Stomach (tissue), 8 donors: ENCODE measurements at regions not wholly inside any gene's neighbourhood (a gene's known extent, or its start where the extent isn't known, plus 50 kb on each side); places are given as distances from the start of the nearest gene placed in this dataset.
A peak's percentile ranks its signal among the peaks of the same experiment; 100 is the strongest.

Source experiments
- DNase-seq, 2 donors: peaks; one replicate each; pipeline versions ENCODE4 v3.0.0 to v3.0.0-alpha.2; 2013 to 2019
- H3K27ac ChIP-seq, 5 donors: fragments of 200-600 bp in 4 of 5; sonication (generic) in 4 of 5; one replicate each; pipeline ENCODE4 v1.5.1; 2013 to 2019; ENCODE audit warnings: mild to moderate bottlenecking in 1 of 5, moderate library complexity in 1 of 5
- H3K27me3 ChIP-seq, 3 donors: fragments of 200-600 bp; sonication (generic); one replicate each; pipeline ENCODE4 v1.5.1; 2017 to 2019; ENCODE audit warnings: mixed run types in 1 of 3
- H3K36me3 ChIP-seq, 4 donors: fragments of 200-600 bp; sonication (generic); 1 replicate in 3 of 4; 2 replicates in 1 of 4; pipeline ENCODE4 v1.5.1; 2016 to 2019
- H3K4me1 ChIP-seq, 4 donors: fragments of 200-600 bp; sonication (generic); one replicate each; pipeline ENCODE4 v1.5.1; 2016 to 2019
- H3K4me3 ChIP-seq, 4 donors: fragments of 200-600 bp; sonication (generic) in 3 of 4; one replicate each; pipeline ENCODE4 v1.5.1; 2016 to 2019; ENCODE audit warnings: mild to moderate bottlenecking in 1 of 4
- H3K9me3 ChIP-seq, 4 donors: fragments of 200-600 bp; sonication (generic); one replicate each; pipeline ENCODE4 v1.5.1; 2016 to 2019
- CTCF ChIP-seq, 7 experiments: fragments of 450-650 bp in 4 of 7; fragments of 200-600 bp in 3 of 7; sonication (generic) in 3 of 7; IDR thresholded peaks; one replicate each; pipeline ENCODE4 v1.5.1; 2016 to 2019; ENCODE audit warnings: antibody characterized with exemption in 7 of 7, control low read depth in 2 of 7, mild to moderate bottlenecking in 1 of 7
- EP300 ChIP-seq: sonication (generic); formaldehyde crosslinking; IDR thresholded peaks from one replicate; pipeline ENCODE4 v1.6.1; 2017; ENCODE audit warnings: antibody characterized with exemption
- POLR2A ChIP-seq, 4 donors: fragments of 450-650 bp; IDR thresholded peaks; one replicate each; pipeline ENCODE4 v1.6.1; 2016; ENCODE audit warnings: antibody characterized with exemption in 4 of 4, control low read depth in 2 of 4, mild to moderate bottlenecking in 1 of 4, moderate library complexity in 1 of 4
- POLR2AphosphoS5 ChIP-seq, 3 donors: sonication (generic); formaldehyde crosslinking; IDR thresholded peaks; one replicate each; pipeline ENCODE4 v1.6.1; 2016; ENCODE audit warnings: antibody characterized with exemption in 3 of 3
- WGBS, 5 donors: extraction: QIAGEN DNeasy Blood & Tissue Kit in 3 of 5; methylation state at CpG; one replicate each; pipeline versions ENCODE4 v1.1.5 to v1.1.7; 2013 to 2018; 5-methylcytosine and 5-hydroxymethylcytosine counted together
- intact Hi-C: fragments of 100-400 bp; cut with DNase I; formaldehyde crosslinking; loops from one replicate; pipeline ENCODE4 v1.15.1; 2023; ENCODE audit warnings: low total_unique reads
- donor health status: healthy with polysubstance abuse.
- donor health status: Bipolar disorder and iron deficiency.
- donor health status: healthy.

GRCh38 chr6:44572346-44572745, 184.8 kb downstream of the CDC5L start:
- intact Hi-C loops: no loop called here
- Histone ChIP-seq H3K9me3 (no peaks in the 10 kb centered on the region), H3K27ac (no peak overlapping the region), H3K36me3 (no peaks in the 10 kb centered on the region), H3K4me1 (peaks cover 0 to 13% (median 6%) of the 10 kb centered on the region in 4 donors), H3K27me3 (no peaks in the 10 kb centered on the region), H3K4me3 (no peak overlapping the region)
- TF ChIP-seq EP300: no peak
- TF ChIP-seq POLR2AphosphoS5 (IDR thresholded peaks at IDR 0.05): no peak
- no peak for TF ChIP-seq POLR2A (IDR thresholded peaks at IDR 0.05)
- no peak for TF ChIP-seq CTCF (IDR thresholded peaks at IDR 0.05)
- DNase-seq: no peak

GRCh38 chr6:44575644-44576043, 188.1 kb downstream of the CDC5L start:
- Histone ChIP-seq H3K9me3 (no peaks in the 10 kb centered on the region), H3K4me3 (no peak overlapping the region), H3K4me1 (no peaks in the 10 kb centered on the region), H3K36me3 (no peaks in the 10 kb centered on the region), H3K27ac (no peak overlapping the region), H3K27me3 (peaks cover 0 to 3% (median 0%) of the 10 kb centered on the region in 3 donors)
- intact Hi-C loops: no loop called here
- no peak for DNase-seq
- TF ChIP-seq EP300 (no peak), POLR2A (IDR thresholded peaks at IDR 0.05) (no peak), CTCF (IDR thresholded peaks at IDR 0.05) (no peak), POLR2AphosphoS5 (IDR thresholded peaks at IDR 0.05) (no peak)

- no peak overlapping the region for H3K4me3 ChIP-seq
- H3K4me1 ChIP-seq: no peaks in the 10 kb centered on the region
- H3K9me3 ChIP-seq: no peaks in the 10 kb centered on the region
- peaks cover 0 to 3% (median 0%) of the 10 kb centered on the region in 3 donors for H3K27me3 ChIP-seq
- TF ChIP-seq CTCF (IDR thresholded peaks at IDR 0.05) (no peak), EP300 (no peak), POLR2AphosphoS5 (IDR thresholded peaks at IDR 0.05) (no peak), POLR2A (IDR thresholded peaks at IDR 0.05) (no peak)
- H3K36me3 ChIP-seq: no peaks in the 10 kb centered on the region
- intact Hi-C loops: no loop called here
- H3K27ac ChIP-seq: no peak overlapping the region
- 44 to 73% (median 63%) methylated on average over 1 of the region's 1 CpG for WGBS, 5 donors
- peak in 1 of 2 donors; percentile 30 for DNase-seq
Observed at GRCh38 chr6:44576132-44576631, 188.7 kb downstream of the CDC5L start.

GRCh38 chr6:44580901-44581300, 193.4 kb downstream of the CDC5L start:
- Histone ChIP-seq H3K9me3 (peaks cover 0 to 16% (median 10%) of the 10 kb centered on the region in 4 donors), H3K4me3 (no peak overlapping the region), H3K36me3 (no peaks in the 10 kb centered on the region), H3K4me1 (no peaks in the 10 kb centered on the region), H3K27ac (no peak overlapping the region), H3K27me3 (peaks cover 0 to 3% (median 0%) of the 10 kb centered on the region in 3 donors)
- WGBS, 5 donors: 57 to 76% (median 67%) methylated on average over 5 of the region's 5 CpGs
- TF ChIP-seq POLR2AphosphoS5 (IDR thresholded peaks at IDR 0.05) (no peak), POLR2A (IDR thresholded peaks at IDR 0.05) (no peak), EP300 (no peak), CTCF (IDR thresholded peaks at IDR 0.05) (no peak)
- intact Hi-C loops: no loop called here
- no peak for DNase-seq
